ENCODE measurements at regions not wholly inside any gene's neighbourhood (a gene's known extent, or its start where the extent isn't known, plus 50 kb on each side); places are given as distances from the start of the nearest gene placed in this dataset.
"Not testable (repeated sequence)": the region's sequence is repeated elsewhere in the genome, so short reads cannot be mapped to it uniquely, and the experiment has no call there.

- peak in 1 of 2 experiments; percentile 5 for DNase-seq
Measured at GRCh38 chr14:87628129-87628528, 364.9 kb downstream of the GALC start.

GRCh38 chr14:87626266-87626665 lies 366.7 kb downstream of the GALC start:
- no peak for DNase-seq

GRCh38 chr14:87623616-87624015 lies 369.4 kb downstream of the GALC start:
- DNase-seq, result no peak

- DNase-seq, result no peak
Measured at GRCh38 chr14:87617079-87617478, 375.9 kb downstream of the GALC start.

- peak; percentile 57 to 69 for DNase-seq
Measured at GRCh38 chr14:87615822-87616679, 376.9 kb downstream of the GALC start.

- DNase-seq, result no peak
Measured at GRCh38 chr14:87615047-87615446, 377.9 kb downstream of the GALC start.

- DNase-seq, result no peak
Measured at GRCh38 chr14:87613881-87614280, 379.1 kb downstream of the GALC start.

GRCh38 chr14:87607056-87607455 lies 385.9 kb downstream of the GALC start:
- DNase-seq, result not testable (repeated sequence)

GRCh38 chr14:87601036-87601435 lies 391.9 kb downstream of the GALC start:
- DNase-seq, result no peak

GRCh38 chr14:87600240-87600639 lies 392.7 kb downstream of the GALC start:
- no peak for DNase-seq

GRCh38 chr14:87581298-87581697 lies 411.7 kb downstream of the GALC start:
- no peak for DNase-seq

GRCh38 chr14:87579036-87579435 lies 413.9 kb downstream of the GALC start:
- DNase-seq, result no peak

GRCh38 chr14:87575378-87575777 lies 417.6 kb downstream of the GALC start:
- no peak for DNase-seq

- no peak for DNase-seq
Measured at GRCh38 chr14:87573591-87573990, 419.4 kb downstream of the GALC start.

- DNase-seq, result no peak
Measured at GRCh38 chr14:87567618-87568295, 425.2 kb downstream of the GALC start.

GRCh38 chr14:87566991-87567390 lies 426.0 kb downstream of the GALC start:
- no peak for DNase-seq

GRCh38 chr14:87547536-87547935 lies 445.4 kb downstream of the GALC start:
- no peak for DNase-seq

GRCh38 chr14:87542288-87542687 lies 450.7 kb downstream of the GALC start:
- no peak for DNase-seq

- no peak for DNase-seq
Measured at GRCh38 chr14:87540339-87540738, 452.6 kb downstream of the GALC start.

GRCh38 chr14:87529081-87529480 lies 463.9 kb downstream of the GALC start:
- no peak for DNase-seq

GRCh38 chr14:87526731-87527130 lies 466.3 kb downstream of the GALC start:
- no peak for DNase-seq

GRCh38 chr14:87524011-87524410 lies 469.0 kb downstream of the GALC start:
- DNase-seq, result no peak

- no peak for DNase-seq
Measured at GRCh38 chr14:87522575-87522974, 470.4 kb downstream of the GALC start.

GRCh38 chr14:87508333-87508732 lies 484.6 kb downstream of the GALC start:
- no peak for DNase-seq

All from NCI-H2081 (cell line).